NCI-H128 (cell line): ENCODE measurements at regions not wholly inside any gene's neighbourhood (a gene's known extent, or its start where the extent isn't known, plus 50 kb on each side); places are given as distances from the start of the nearest gene placed in this dataset.
"Not testable (repeated sequence)": the region's sequence is repeated elsewhere in the genome, so short reads cannot be mapped to it uniquely, and the experiment has no call there.

ENCODE experiments used
- DNase-seq: peaks from one replicate; lab custom pipeline; 2025; ENCODE audit not compliant: unreplicated experiment; lab: John Stamatoyannopoulos, UW

DNA sequence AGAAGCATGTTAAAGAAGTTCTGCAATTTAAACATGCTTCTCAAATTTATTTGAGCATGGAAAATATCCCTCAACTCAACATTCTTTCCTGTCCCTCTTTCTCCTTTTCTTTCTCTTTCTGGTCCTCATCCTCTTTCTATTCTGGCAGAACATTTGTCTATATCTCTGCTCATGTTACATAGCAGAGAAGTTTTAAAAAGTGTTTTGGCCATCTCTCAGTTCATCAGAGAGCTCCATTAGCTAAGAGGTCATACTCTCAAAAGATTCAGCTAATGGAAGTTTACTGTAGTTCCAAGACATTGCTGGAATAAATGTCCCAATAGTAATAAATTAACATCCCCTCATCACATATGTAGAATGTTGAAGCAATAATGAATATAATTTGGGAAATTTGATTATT lies 53.5 kb downstream of the XCL2 start:
- no peak for DNase-seq

DNA sequence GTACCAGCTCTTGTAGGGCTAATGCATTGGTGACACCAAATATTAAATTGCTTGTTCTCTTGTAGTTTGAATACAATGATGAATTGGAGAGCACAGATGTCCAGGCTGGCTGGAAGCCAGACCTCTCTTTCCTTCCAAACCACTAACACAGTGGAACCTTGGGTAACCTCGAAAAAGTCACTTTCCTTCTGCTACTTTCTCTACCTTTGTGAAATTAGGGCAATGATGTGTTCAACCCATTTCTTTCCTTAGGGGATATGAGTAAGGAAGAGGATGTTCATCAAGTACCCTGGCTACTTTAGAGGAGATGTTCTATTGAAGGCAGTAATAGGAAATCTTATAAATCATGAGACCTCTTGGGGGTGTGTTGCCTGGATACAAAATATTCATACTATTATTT lies 55.7 kb downstream of the XCL2 start:
- no peak for DNase-seq

- DNase-seq = not testable (repeated sequence)
Measured at GRCh38 chr1:168486820-168487219, 57.0 kb downstream of the XCL2 start.

- DNase-seq = no peak
Measured at GRCh38 chr1:168485048-168485447, 58.7 kb downstream of the XCL2 start.

DNA sequence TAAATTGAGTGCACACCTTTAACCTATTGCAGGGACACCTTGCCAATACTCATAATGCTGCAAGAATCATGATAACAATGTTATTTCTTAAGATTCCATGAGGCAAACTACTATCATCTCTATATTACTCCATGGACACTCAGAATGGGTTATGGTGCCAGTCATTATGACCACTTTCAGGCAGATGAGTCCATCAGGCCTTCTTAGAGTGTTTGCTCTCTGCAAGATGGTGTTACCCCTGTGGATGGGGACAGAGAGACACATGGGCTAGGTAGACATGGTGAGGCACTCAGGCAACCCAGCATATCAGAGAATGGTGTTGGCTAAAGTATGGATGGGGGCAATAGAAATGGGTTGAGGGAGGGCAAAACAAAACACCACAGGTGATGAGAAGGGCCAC lies 59.7 kb downstream of the XCL2 start:
- DNase-seq = no peak

DNA sequence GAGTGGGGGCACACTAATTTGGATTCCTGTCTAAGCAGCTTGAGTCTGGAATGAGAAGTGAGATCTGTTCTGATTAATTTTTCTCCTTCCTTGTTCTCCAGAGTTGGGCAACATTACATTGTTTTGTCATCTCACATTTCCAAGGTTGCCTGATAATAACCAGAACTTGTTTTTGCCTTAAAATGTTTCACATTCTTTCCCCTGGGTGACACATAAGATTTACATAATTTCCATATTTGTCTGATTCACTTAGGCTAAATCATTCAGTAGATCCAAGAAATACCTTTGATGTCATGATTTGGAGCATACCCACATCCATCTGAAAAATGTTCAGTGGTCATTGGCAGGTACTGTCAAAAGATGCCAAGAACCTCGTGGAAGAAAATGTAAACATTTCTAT lies 60.3 kb downstream of the XCL2 start:
- DNase-seq = no peak

DNA sequence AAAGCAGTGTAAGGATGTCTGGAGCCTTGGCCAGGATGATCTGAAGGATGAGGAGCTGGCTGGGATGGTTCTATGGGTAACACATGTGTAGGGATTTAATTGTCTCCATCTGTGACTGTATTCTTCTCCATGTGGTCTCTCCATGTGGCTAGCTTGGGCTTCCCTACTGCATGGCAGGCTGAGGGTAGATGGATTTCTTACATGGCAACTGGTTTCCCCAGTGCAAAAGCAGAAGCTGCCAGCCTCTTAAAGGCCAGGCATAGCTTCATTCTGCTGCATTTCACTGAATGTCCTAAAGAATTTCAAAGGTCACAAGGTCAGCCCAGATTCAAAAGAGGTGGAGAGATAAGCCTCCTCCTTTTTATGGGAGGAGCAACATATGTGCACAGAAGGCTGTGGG lies 61.7 kb downstream of the XCL2 start:
- DNase-seq = no peak

- DNase-seq = no peak
Measured at GRCh38 chr1:168481586-168481985, 62.2 kb downstream of the XCL2 start.

DNA sequence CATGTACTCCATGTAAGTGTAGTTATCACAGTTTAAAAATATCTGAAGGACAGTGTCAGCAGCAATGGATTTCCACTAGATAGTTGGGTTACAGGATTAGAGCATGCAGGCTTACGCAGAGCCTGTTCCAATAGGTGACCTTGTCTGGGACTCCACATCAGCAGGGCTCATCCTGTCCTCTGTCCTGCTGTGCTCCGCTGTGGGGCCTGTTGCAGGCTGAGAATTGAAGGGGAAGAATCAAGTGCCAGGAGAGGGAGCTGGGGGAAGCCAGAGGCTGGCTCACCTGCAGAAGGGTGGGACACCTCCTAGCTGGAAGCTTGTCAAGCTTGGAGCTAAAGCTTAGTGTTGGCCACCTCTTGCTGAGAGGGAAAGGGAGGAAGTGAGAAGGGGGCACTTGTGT lies 62.8 kb downstream of the XCL2 start:
- no peak for DNase-seq

DNA sequence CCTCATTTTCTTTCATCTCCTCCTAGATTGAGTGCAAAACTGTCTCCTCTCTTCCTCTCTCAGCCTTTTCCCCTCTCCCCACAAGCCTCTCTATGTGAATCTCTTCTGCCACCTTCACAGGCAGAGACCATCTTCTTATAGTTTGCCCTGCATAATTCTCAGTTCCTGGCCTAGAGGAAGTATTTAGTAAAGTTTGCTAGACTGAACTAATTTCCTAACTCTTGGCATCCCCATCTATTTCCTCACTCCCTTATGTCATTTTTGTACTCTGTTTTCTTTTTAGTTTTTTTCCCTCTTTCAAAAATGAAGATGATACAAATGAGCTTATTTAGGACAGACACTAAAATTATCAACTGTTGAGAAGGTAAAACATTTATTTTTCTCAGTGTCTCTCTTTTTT lies 66.0 kb downstream of the XCL2 start:
- DNase-seq = no peak

DNA sequence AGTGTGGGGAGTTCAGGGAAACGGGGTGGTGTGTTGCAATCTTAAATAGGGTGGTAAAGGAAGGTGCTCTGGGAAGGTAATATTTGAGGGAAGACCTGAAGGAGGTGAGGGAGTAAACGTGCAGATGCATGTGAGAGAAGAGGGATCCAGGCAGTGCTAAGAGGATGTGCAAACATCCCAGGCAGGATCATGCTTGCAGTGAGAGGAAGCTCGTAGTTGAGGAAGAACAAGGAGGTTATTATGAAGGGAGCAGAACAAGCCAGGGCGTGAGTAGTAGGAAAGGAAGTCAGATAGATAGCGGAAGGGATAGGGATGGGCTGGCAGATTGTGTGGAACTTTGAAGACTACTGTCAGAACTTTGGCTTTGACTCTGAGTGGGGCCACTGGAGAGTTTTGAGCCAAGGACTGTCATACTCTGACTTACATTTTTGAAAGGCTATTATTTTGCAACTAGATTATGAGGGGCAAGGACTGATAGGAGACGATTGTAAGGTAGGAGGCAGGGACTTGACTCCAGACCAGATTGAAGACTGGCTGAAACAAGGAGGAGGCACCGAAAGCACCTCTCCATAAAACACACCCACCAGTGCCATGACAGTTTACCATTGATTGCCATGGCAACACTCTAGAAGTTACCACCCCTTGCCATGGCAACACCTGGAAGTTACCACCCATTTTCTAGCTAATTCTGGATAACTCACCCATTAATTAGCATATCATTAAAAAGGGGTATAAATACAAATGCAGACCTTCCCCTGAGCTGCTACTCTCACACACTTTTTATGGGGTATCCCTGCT lies 67.0 kb downstream of the XCL2 start:
- no peak for DNase-seq

DNA sequence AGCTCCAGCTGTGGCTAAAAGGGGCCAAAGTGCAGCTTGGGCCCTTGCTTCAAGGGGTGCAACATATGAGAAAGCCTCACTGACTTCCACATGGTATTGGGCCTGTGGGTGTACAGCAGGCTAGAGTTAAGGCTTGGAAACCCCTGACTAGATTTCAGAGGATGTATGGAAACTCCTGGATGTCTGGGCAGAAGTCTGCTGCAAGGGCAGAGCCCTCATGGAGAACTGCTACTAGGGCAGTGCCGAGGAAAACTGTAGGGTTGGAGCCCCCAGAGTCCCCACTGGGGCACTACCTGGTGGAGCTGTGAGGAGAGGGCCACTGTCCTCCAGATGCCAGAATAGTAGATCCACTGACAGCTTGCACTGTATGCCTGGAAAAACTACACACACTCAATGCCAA lies 69.5 kb downstream of the XCL2 start:
- no peak for DNase-seq

DNA sequence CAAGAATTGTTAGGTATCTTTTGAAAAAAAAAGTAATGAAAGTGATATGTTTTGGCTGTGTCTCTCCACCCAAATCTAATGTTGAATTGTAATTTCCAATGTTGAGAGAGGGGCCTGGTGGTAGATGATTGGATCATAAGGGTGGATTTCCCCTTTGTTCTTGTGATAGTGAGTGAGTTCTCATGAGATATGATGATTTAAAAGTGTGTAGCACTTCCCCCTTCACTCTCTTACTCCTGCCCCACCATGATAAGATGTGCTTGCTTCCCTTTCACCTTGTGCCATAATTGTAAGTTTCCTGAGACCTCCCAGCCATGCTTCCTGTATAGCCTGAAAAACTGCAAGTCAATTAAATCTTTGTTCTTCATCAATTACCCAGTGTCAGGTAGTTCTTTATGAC lies 70.7 kb downstream of the XCL2 start:
- DNase-seq = no peak

GRCh38 chr1:168472223-168472622 lies 71.6 kb downstream of the XCL2 start:
- DNase-seq = no peak

DNA sequence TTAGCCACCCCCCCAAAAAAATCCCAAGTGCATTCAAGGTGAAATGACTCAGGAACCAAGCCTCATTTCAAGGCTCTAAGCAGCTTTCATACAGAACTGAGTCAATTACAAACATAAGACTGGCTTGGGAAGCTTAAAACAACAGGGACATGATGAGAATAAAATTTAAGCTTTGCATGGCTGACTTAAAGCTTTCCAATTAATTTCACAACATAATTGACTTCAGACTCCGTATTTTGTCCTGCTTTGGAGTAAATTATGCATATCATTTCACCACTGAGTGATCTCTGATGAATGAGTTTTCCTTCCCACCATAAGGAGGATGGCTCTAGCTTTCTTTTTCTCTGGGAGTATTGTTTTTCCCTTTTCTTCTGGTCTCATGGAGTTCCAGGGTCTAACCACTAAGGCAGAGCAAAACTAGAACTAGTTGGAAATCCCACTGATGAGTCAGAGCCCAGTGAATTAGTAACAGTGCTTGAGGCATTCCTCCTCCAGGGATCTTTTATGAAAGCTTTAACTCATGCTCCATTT lies 72.8 kb downstream of the XCL2 start:
- DNase-seq = no peak

DNA sequence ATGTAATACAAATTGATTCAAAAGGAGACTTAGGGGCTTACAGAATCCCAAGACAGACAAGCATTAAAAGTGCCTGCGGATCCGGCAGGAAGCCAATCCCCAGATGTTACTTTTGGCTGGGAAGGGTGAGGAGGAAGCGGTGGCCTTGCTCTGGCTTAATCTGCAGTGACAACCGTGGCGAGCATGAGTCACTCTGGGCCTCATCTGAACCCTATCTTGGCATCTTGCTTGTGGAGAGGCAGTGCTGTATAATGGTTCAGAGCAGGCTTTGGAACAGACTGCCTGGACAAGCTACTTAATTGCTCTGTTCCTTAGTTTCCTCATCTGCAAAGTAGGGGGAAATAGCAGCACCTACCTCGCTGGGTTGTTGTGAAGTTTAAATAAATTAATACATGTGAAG lies 74.1 kb downstream of the XCL2 start:
- DNase-seq = no peak

DNA sequence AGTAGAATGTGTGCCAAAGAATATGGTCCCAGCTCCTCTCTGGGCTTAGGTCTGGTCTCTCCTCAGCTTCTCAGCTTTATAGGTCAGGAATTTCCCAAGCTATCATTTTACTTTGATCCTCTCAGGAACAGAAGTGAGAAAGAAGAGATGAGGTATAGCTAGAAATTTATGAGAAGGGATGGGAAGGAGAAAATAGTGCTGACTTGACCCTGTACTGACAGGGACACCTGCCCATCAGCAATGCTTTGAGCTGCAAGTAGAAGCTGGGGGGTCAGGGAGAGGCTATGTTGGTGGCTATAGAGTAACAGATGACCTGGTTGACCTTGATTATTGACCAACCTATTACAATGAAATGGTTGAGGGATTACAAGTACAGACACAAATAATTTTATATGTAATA lies 75.0 kb downstream of the XCL2 start:
- DNase-seq = no peak

DNA sequence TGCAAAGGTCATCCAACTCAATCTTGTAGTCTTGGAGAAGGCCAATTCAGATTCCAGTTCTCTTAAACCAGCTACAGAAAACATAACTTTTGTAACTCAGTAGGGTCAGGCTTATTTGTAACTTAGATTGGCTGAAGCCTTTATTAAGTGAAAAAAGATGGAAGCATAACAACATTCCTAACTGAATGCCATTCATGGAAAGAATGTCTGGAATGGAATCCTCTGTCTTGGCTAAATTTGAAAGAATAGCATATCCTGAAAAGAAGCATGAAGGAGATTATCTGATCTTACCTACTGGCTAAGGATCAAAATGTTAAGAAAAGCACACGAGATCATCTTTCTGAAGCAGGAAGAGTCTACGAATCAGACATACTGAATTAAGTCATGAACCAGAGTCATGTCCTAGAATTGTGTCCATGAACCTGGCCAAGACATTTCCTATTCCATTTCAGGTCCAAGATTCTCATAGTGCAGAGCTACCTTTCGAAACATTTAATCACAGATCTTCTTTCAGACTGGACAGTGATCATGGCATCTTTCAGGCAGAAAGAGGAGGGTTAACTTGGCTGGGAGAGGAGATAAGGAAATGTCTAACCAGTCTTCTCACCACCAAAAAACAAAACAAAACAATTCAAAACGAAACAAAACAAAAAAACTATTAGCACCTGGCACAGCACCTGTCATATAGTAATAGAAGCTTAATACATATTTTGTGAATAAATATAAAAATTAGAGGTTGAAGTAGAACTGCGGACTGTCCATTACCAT lies 75.6 kb downstream of the XCL2 start:
- no peak for DNase-seq

DNA sequence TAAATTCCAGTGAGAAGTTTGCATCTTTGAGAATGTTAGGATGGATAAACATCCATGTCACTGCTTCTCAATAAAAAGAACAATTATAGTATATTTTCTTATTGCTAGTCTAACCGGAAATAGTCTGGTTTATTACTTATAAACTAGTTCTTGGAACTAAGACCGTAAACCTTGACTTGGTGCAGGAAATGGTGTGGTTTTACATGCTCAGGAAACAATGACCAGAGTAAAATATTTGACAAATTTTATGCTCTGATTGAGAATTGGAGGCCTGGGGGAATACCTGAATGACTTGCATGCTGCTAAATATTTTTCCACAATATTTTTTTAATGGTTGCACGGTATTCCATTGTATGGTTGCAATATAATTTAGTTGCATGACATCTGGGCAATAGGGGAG lies 76.3 kb downstream of the XCL2 start:
- DNase-seq = no peak

GRCh38 chr1:168466714-168467131 lies 77.1 kb downstream of the XCL2 start:
- no peak for DNase-seq

DNA sequence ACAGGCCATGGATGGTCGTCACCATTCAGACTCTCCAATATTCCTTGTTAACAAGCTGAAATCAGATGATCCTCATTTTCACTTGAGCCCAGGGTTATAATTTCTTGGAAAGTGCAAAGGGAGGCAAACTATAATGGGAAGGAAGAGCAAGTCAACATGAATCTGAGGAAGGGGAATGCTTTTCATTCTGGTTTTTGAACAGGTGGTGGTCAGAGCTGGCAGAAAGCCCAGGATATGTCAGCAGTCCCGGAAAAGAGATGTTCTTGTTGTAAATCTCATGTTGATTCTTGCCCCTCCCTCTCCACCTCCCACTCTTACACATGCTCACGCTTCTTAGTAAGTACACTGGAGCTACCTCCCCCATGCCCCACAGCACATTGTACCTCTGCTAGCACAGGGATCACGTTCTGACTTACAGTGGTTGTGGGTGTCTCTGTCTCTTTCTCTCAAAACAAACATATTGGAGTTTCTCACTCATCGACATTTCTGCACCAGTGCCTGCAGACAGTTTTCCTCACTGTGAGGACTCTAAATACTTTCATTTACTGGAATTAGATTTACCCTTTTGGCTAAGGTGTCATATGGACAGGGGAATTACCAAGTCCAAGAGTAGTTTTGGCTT lies 77.6 kb downstream of the XCL2 start:
- DNase-seq = peak; percentile 72

GRCh38 chr1:168461108-168461507 lies 82.7 kb downstream of the XCL2 start:
- not testable (repeated sequence) for DNase-seq
